Astrocyte of the cerebellum (primary cell): ENCODE measurements at regions not wholly inside any gene's neighbourhood (a gene's known extent, or its start where the extent isn't known, plus 50 kb on each side); places are given as distances from the start of the nearest gene placed in this dataset.
"Not testable (repeated sequence)": the region's sequence is repeated elsewhere in the genome, so short reads cannot be mapped to it uniquely, and the experiment has no call there.

ENCODE experiments used
- DNase-seq: peaks from one replicate; pipeline ENCODE4 v3.0.0-alpha.2; 2011; ENCODE audit warnings: low read depth
- H3K4me3 ChIP-seq: 2 replicates; pipeline ENCODE4 v1.5.1; 2011; ENCODE audit warnings: mild to moderate bottlenecking, low read depth, low read length, moderate library complexity
- in situ Hi-C: cut with HindIII; loops from 2 replicates; pipeline ENCODE4 v1.10.0; 2017; ENCODE audit warnings: low sequenced_read_pairs
- TF ChIP-seq, protein P1 (sequence below): IDR thresholded peaks from 2 replicates; pipeline ENCODE4 v1.5.1; 2012; ENCODE audit warnings: low read length, low read depth, moderate library complexity, mild to moderate bottlenecking; ENCODE audit errors: missing control alignments

DNA sequence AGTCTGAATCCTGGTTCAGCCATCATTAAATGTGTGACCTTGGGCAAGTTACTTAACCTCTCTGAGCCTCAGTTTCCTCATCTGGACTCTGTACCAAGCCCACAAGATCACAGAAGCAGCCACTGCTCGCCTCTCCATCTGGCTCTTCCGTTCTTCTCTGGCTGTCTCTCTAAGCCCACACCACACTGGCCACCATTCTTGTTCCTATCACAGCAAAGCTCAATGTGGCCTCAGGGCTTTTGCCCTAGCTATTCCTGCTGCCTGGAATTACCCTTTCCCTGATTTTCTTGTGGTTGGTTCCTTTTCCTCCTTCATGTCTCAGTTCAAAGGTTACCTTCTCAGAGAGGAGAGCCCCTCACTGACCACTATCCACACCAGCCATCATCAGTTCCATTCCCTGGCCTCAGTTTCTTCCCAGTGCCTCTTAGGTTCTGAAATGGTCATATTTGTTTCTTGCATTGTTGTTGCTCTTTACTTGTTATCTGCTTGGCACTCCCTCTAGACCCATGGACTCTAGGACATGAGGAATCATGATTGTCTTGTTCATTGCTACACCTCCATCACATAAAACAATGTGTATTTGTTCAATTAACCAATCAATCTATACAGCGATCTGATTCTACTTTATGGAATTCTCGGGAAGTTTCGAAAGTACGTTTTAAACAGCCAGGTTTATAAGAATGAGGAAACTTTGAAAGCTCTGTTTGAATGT is 56.5 kb upstream of the PTPN1 start:
- in situ Hi-C loops, result no loop called here
- no peak overlapping the region for H3K4me3 ChIP-seq
- TF ChIP-seq, protein P1, sequence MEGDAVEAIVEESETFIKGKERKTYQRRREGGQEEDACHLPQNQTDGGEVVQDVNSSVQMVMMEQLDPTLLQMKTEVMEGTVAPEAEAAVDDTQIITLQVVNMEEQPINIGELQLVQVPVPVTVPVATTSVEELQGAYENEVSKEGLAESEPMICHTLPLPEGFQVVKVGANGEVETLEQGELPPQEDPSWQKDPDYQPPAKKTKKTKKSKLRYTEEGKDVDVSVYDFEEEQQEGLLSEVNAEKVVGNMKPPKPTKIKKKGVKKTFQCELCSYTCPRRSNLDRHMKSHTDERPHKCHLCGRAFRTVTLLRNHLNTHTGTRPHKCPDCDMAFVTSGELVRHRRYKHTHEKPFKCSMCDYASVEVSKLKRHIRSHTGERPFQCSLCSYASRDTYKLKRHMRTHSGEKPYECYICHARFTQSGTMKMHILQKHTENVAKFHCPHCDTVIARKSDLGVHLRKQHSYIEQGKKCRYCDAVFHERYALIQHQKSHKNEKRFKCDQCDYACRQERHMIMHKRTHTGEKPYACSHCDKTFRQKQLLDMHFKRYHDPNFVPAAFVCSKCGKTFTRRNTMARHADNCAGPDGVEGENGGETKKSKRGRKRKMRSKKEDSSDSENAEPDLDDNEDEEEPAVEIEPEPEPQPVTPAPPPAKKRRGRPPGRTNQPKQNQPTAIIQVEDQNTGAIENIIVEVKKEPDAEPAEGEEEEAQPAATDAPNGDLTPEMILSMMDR, result no peak
- DNase-seq, result no peak

DNA sequence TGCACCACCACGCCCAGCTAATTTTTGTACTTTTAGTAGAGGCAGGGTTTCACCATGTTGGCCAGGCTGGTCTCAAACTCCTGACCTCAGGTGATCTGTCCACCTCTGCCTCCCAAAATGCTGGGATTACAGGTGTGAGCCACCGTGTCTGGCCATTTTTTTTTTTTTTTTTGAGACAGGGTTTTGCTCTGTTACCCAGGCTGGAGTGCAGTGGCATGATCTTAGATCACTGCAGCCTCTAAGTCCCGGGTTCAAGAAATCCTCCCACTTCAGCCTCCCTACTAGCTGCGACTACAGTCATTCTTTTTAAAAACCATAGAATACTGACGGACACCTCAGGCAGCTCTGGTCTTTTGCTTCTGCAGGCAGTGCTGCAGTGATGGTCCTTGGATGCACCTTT is 54.9 kb upstream of the PTPN1 start:
- in situ Hi-C loops, DNase-seq, H3K4me3 ChIP-seq: not testable (repeated sequence)

DNA sequence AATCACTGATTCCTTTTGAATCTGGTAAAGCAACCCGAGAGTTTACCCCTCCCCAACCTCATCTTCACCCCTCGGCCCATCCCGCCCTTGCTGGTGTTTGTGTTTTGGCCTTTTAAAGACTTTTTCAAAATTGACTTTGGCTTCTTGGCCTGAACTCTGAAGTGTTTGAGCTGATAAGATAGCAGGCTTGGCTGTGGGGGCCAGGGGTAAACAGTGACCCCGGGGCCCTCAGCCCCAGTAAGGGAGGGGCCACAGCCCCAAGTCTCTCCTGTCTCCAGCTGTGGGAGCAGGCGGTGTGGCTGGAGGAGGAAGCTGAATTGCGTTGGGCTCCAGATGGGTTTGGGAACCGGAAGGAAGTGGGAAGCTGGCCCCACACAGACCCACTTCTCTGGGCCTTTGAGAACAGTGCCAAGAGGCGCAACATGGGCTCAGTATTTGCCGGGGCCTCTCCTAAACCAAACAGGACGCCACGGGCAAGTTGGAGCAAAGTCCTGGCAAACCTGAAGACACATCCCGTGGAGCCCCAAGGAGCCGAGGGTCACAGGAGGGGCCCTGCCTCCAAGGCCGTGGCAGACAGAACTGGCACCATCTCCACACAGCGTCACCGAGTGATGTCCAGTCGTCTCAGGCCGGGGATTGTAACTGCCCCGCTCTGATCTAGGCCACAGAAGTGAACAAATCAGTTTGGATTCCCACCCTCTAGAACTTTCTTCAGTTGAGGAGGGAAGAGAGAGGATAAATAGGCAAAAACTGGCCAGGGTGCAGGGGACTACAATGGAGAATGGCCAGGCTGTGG is 54.3 kb upstream of the PTPN1 start:
- TF ChIP-seq, protein P1, result no peak
- no peak overlapping the region for H3K4me3 ChIP-seq
- in situ Hi-C loops, result no loop called here
- no peak for DNase-seq

DNA sequence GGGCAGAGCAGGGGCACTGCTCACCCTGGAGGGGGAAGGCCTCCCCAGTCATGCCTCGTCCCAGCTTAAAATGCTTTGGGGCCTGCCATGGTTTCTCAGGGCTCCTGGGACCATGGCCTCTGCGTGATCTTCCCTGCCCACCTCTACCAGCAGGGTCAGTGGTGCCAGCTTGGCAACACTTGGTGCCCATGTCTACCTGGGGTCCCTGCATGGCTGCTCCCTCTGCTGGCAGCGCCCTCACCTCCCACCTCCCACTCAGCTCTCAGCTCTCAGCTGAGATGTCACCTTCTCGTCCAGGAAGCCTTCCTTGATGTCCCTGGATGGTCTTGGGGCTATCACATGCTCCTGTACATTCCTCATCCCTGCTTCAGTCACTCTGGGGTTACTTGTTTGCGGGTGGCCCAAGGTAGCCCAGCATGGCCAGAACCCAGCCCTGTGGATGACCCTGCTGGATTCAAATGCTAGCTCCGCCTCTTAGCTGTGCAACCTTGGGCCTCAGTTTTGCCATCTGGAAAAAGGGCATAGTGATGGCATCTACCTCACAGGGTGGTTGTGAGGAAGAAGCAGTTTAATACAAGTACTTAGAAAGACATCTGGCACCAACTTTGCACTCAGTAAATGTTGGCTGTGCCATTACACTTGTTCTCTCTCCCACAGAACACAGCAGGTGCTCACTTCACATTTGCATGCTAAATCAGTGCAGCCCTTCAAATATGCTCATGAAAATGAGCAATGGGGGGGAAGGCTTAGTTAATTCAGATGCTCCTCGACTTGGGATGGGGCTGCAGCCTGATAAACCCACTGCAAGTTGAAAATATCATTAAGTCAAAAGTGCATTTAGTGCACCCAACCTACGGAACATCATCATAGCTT is 53.5 kb upstream of the PTPN1 start:
- H3K4me3 ChIP-seq, result no peak overlapping the region
- in situ Hi-C loops, result no loop called here
- DNase-seq, result no peak
- TF ChIP-seq, protein P1, result no peak

DNA sequence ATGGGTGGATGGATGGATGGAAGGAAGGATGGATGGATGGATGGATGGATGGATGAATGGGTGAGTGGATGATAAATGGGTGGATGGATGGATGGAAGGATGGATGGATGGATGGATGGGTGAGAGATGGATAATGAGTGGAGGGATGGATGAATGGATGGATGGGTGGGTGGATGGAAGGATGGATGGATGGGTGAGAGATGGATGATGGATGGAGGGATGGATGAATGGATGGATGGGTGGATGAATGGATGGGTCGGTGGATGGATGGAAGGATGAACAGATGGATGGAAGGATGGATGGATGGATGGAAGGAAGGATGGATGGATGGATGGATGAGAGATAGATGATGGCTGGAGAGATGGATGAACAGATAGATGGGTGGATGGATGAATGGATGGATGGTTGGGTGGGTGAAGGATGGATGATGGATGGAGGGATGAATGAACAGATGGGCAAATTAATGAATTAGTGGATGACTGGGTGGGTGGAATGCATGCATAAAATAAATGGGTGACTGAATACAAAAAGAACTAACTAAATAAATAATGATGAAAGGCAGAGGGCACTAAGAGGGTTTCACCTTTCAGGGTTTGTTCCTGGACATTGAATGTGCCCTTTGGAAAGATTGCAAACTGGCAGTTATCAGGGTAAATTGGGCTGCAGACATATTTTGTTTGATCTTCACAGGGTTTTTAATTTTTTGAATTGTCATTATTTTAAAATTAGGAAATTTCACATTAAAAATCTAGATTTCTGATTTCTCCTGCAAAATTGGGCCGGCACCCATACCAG is 50.9 kb upstream of the PTPN1 start:
- TF ChIP-seq, protein P1, result no peak
- in situ Hi-C loops, result no loop called here
- no peak for DNase-seq
- H3K4me3 ChIP-seq, result no peak overlapping the region

DNA sequence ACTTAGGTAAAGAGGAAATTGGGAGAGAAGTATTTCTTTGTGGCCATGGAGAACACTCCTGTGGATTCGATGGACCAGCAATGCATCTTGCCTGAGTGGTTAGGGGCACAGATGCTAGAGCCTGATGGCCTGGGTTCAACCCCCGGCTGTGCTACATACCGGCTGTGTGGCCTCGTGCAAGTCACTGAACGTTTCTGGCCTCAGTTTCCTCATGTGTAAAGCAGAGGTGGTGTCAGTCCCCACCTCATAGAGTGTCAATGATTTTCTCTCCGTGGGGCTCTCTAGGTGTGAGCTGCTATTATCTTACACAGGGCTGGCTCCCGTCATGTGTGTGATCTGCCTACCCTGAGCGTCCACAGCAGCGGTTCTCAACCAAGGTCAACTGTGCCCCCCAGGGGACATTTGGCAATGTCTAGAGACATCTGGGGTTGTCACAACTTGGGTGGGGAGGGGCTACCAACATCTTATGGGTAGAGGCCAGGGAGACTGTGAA is 50.0 kb upstream of the PTPN1 start:
- DNase-seq, result no peak
- TF ChIP-seq, protein P1, result no peak
- in situ Hi-C loops, result loop anchor here (10.0 kb wide), 1 partner anchor 175 kb away; no protein-coding TSS in a partner anchor
- no peak overlapping the region for H3K4me3 ChIP-seq
